ENCODE measurements at regions not wholly inside any gene's neighbourhood (a gene's known extent, or its start where the extent isn't known, plus 50 kb on each side); places are given as distances from the start of the nearest gene placed in this dataset.

DNA sequence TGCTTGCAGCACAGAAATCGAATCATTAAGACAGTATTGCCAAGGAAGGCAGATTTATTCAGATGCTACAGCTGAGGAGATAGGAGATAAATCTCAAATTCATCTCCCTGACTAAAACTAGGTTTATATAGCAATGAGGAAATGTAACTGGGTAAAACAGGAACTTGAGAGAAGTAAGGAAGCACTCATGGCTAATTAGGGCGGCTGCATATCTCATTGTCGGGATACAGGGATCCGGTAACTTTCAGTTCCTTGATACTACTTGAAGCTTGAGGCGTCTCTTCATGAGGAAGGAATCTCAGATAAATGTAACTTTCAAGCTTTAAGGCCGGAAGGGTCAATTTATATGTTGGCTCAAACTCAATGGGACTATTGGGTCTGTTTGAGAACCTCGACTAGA is 129.2 kb upstream of the WDR1 start:
- TF ChIP-seq, protein P1, sequence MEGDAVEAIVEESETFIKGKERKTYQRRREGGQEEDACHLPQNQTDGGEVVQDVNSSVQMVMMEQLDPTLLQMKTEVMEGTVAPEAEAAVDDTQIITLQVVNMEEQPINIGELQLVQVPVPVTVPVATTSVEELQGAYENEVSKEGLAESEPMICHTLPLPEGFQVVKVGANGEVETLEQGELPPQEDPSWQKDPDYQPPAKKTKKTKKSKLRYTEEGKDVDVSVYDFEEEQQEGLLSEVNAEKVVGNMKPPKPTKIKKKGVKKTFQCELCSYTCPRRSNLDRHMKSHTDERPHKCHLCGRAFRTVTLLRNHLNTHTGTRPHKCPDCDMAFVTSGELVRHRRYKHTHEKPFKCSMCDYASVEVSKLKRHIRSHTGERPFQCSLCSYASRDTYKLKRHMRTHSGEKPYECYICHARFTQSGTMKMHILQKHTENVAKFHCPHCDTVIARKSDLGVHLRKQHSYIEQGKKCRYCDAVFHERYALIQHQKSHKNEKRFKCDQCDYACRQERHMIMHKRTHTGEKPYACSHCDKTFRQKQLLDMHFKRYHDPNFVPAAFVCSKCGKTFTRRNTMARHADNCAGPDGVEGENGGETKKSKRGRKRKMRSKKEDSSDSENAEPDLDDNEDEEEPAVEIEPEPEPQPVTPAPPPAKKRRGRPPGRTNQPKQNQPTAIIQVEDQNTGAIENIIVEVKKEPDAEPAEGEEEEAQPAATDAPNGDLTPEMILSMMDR (IDR thresholded peaks at IDR 0.05): no peak
- no peak for TF ChIP-seq EZH2 (IDR thresholded peaks at IDR 0.05; ENCODE audit: borderline replicate concordance, insufficient read depth, low read depth, low read length, poor library complexity, severe bottlenecking)

All from B cell (primary cell).